HG02981 (cell line): ENCODE measurements at regions not wholly inside any gene's neighbourhood (a gene's known extent, or its start where the extent isn't known, plus 50 kb on each side); places are given as distances from the start of the nearest gene placed in this dataset.

Source experiments
- ATAC-seq: cut with Tn5 transposase; IDR thresholded peaks from one replicate; pipeline ENCODE4 v1.9.1; 2021; ENCODE audit warnings: mild to moderate bottlenecking, moderate library complexity; ENCODE audit not compliant: unreplicated experiment

- ATAC-seq, result no peak
Measured at GRCh38 chr4:24637173-24637572, 52.8 kb upstream of the DHX15 start.

- ATAC-seq, result no peak
Measured at GRCh38 chr4:24638396-24638875, 54.1 kb upstream of the DHX15 start.

- no peak for ATAC-seq
Measured at GRCh38 chr4:24639714-24640113, 55.4 kb upstream of the DHX15 start.

- ATAC-seq, result no peak
Measured at GRCh38 chr4:24640366-24640765, 56.0 kb upstream of the DHX15 start.

GRCh38 chr4:24642981-24643547 lies 58.7 kb upstream of the DHX15 start:
- no peak for ATAC-seq

- no peak for ATAC-seq
Measured at GRCh38 chr4:24643774-24644520, 59.6 kb upstream of the DHX15 start.

GRCh38 chr4:24644983-24645764 lies 60.8 kb upstream of the DHX15 start:
- ATAC-seq, result no peak

- no peak for ATAC-seq
Measured at GRCh38 chr4:24645765-24646550, 61.6 kb upstream of the DHX15 start.

GRCh38 chr4:24646798-24647460 lies 62.6 kb upstream of the DHX15 start:
- ATAC-seq, result no peak

- ATAC-seq, result no peak
Measured at GRCh38 chr4:24650849-24651640, 66.7 kb upstream of the DHX15 start.

- ATAC-seq, result no peak
Measured at GRCh38 chr4:24655326-24655725, 71.0 kb upstream of the DHX15 start.

- ATAC-seq, result no peak
Measured at GRCh38 chr4:24655971-24656370, 71.6 kb upstream of the DHX15 start.

GRCh38 chr4:24656906-24657305 lies 72.6 kb upstream of the DHX15 start:
- ATAC-seq, result no peak

GRCh38 chr4:24657768-24658617 lies 73.6 kb upstream of the DHX15 start:
- ATAC-seq, result peak; percentile 92

GRCh38 chr4:24659241-24659961 lies 75.0 kb upstream of the DHX15 start:
- no peak for ATAC-seq

GRCh38 chr4:24662056-24662455 lies 77.7 kb upstream of the DHX15 start:
- ATAC-seq, result no peak

GRCh38 chr4:24662542-24662941 lies 78.2 kb upstream of the DHX15 start:
- no peak for ATAC-seq

GRCh38 chr4:24664956-24665355 lies 80.6 kb upstream of the DHX15 start:
- no peak for ATAC-seq
